Hindlimb muscle (tissue), 1 donor: ENCODE measurements at regions not wholly inside any gene's neighbourhood (a gene's known extent, or its start where the extent isn't known, plus 50 kb on each side); places are given as distances from the start of the nearest gene placed in this dataset.

ENCODE experiments used
- DNase-seq: peaks from one replicate; pipeline ENCODE4 v3.0.0-alpha.2; 2013

DNA sequence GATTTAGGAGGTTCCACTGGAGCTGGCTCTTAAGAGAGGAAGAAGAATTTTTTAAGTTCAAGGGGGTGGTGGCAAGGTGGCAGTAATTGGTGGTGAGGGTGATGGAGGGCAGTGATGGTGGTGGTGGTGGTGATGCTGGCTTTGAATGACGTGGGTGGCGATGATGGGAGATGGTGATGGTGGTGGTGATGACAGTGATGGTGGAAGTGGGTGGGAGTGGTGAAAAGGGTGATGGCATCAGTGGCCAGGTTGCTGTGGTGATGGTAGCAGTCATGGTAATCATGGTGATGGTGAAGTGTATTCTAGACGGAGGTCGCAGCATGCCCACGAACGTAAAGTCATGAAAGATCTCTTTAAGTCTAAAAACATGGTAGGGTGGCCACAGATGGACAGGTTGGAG lies 197.3 kb downstream of the PTEN start:
- DNase-seq: no peak

DNA sequence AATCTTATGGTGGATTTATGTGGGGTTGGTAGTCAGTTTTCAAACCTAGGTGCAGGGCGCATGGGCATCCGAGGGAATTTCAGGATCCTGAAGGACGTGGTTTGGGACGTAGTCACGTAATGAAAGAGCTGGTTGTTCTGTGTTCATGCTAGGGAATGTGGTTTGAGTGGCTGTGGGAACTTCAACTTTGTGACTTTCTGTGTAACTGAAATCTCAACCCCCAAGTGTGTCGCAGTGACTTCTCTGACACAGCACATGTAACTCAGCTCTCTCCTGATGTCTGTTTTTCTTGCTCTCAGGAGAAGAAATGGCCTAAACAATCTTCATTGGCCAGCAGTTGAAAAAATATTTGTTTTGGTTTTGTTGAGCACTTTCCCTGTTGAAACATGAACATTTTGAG lies 199.0 kb downstream of the PTEN start:
- DNase-seq: no peak

- DNase-seq: no peak
These were observed 199.5 kb downstream of the PTEN start for GRCh38 chr10:88062798-88063472.

DNA sequence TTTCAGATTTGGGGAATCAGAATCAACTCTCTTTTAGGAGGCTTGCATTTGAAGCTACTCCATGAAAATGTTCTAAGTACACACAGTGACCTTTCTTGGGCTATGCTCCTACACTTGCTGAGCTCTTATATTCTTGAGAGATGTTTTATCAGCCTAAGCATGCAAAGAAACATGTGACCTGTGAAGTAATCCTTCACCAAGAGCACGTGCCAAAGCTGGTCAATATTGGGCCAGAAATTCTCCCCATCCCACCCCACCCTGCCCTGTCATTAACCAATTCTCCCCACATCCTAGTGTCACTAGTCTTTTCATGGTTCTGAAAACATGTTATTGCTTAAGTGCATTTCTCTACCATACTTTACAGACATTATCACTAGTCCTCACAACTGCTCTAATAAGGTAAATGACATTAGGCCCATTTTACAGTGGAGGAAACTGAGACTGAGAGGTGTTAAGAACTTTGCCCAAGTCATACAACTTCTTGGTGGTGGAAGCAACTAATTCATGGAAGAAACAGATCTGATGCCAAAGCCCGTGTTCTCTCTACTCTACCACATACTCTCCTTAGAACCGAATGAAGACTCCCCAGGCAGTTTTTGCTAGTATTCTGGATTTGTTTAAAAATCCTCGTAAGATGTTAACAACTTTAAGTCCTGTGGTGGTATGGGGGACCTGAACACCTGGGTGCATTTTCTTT lies 200.6 kb downstream of the PTEN start:
- DNase-seq: no peak

DNA sequence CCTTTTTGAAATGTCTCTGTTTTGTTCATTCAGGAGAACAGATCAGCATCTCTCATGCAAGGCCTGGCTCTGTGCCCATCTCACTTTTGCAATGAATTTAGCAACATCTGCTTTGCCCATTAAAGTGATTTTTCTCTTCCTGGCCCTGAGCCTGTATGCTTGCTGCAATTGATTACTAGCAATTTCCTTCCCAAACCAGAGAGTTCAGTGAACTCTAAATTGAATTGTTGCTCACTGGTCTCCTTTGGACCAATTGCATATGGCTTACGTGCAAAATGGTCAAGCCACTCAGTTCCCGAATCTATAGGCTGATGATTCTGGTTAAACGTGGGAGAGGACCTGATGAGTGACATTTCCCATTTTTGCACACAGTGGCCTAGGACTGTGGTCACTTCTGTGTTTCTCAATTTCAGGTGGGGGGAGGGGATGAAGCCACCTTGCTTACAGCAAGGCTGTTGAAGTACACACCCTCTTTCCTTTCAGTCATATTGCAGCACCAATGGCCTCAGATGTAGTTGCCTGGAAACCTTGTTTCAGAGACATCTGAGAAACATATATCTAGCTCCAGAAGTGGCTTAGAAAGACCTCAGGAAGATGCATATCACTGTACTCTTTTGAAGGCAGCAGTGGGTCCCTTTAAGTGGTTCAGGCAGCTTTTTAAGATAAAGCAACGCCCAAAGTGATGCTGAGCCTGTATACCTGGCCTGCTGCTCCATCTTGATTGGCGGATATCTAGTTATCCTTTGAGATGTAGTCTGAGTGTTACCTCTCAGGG lies 201.4 kb downstream of the PTEN start:
- DNase-seq: peak; percentile 76

DNA sequence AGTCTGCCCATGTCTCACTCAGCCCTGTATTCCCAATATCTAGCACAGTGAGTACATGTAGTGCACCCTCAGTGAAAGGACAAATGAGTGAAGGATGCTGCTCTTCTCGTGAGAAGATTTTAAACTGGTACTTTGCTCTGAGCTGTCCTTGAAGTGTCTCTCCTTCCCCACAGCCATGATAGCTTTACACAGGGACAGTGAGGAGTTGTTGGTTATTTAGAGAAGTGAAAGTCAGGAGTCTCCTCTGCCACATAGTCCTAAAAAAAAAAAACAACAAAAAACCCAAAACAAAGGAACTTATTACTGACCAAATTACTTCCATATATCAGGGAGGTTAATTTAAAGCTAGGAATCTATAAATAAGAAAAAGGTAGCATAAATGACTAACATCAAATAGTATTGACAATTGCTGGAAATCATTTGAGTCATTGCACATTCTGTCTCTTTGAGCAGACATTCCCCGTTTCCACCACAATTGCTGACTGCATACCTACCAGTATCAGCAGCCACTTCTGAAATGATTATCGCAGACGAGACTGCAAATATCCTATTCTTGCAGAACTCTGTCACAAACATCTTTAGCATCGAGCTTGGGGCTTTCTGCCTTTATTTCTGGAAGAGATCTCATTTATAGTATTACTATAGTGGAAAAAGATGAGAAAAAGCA lies 202.1 kb downstream of the PTEN start:
- DNase-seq: no peak

GRCh38 chr10:88066319-88066718 lies 202.9 kb downstream of the PTEN start:
- no peak for DNase-seq

- no peak for DNase-seq
These were observed 203.5 kb downstream of the PTEN start for GRCh38 chr10:88066876-88067275.

DNA sequence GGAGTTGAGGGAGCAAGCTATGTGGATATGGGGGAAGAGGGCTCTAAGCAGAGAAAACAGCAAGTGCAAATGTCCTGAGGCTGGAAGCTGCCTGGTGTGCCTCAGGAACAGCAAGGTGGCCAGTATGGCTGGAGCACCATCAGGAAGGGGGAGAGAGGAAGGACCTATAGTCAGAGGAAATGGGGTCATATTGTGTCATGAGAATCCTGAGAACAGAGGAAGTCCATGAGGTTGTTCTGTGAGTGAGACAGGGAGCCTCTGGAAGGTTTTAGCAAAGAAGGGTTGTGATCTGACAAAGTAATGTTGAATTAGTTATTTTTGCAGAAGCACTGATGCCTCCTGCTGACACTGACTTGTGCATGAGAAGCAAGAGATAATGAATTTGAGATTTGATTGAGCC lies 204.3 kb downstream of the PTEN start:
- no peak for DNase-seq

GRCh38 chr10:88069338-88069737 lies 205.9 kb downstream of the PTEN start:
- no peak for DNase-seq

DNA sequence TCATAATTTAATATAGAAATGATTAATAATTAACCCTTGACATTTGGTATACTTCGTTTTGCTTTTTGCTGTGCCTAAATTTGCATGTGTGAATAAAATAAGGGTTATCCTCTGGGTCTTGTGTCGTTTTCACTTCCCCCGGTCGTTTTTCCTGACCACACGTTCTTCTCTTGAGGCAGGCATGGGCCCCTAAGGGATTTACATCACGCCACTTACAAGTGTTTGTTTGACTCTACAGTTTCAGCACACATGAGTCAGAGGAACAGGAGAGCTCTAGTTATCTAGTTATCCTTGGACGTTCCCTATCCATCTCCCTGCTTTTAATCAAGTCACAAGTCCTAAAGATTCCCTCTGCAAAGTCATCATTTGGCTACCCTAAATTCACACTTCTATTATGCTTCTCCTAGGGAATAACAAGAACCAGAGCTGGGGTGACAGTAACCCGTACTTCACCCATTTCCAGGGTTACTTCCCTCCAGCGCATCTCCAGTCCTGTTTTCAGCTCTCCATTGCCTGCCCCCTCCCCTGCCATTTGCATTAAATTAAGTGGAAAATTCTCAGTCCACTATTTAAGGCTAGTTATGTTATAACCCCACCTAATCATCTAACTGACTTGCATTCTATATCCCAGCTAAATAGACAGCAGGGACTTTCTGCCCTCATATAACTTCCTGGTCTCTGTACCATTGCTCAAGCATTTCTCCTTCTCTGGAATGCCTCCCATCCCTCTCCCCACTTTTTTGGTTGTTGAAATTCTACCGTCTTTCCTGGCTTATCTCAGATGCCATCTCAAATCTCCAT lies 206.9 kb downstream of the PTEN start:
- DNase-seq: no peak

DNA sequence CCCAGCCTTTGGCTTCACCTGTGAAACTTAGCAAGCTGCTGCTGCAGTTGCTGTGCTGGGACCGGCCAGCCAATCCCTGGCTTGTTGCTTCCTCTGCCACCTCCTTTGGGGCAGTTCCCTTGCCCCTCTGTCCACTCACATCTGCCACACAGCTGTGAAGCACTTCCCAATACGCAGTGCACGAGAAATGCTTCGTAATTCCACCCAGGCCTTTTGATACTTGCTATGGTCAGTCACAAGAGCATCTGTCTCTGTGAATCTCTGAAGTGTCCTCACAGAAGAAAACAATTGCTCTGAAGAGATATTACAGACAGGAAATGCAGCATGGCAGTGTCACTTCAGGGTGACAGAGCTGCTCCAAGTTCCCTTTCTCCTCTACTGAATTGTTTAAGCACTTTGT lies 208.5 kb downstream of the PTEN start:
- no peak for DNase-seq

GRCh38 chr10:88073682-88074081 lies 210.3 kb downstream of the PTEN start:
- DNase-seq: no peak

DNA sequence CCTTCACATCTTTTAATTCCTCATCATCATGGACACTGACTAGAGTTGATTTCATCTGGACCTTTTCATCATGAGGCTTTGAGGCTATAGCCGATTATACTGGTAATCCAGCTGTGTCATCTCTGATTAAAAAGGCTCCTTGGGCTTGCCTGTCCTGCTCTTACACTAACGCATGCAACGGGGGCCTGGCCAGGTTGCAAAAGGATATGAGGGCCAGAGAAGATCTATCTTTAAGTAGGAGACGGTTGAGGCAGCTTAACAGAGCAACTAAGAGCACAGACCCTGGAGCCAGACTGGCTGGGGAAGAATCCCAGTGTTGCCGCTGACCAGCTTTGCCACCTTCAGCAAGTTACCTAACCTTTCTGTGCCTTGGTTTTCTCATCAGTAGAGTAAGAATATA lies 211.5 kb downstream of the PTEN start:
- no peak for DNase-seq

GRCh38 chr10:88076027-88076880 lies 212.8 kb downstream of the PTEN start:
- DNase-seq: no peak

- DNase-seq: no peak
These were observed 214.6 kb downstream of the PTEN start for GRCh38 chr10:88077977-88078376.

- DNase-seq: no peak
These were observed 216.8 kb downstream of the PTEN start for GRCh38 chr10:88080213-88080612.

GRCh38 chr10:88081457-88082054 lies 218.1 kb downstream of the PTEN start:
- no peak for DNase-seq

GRCh38 chr10:88082391-88082790 lies 219.0 kb downstream of the PTEN start:
- DNase-seq: no peak

DNA sequence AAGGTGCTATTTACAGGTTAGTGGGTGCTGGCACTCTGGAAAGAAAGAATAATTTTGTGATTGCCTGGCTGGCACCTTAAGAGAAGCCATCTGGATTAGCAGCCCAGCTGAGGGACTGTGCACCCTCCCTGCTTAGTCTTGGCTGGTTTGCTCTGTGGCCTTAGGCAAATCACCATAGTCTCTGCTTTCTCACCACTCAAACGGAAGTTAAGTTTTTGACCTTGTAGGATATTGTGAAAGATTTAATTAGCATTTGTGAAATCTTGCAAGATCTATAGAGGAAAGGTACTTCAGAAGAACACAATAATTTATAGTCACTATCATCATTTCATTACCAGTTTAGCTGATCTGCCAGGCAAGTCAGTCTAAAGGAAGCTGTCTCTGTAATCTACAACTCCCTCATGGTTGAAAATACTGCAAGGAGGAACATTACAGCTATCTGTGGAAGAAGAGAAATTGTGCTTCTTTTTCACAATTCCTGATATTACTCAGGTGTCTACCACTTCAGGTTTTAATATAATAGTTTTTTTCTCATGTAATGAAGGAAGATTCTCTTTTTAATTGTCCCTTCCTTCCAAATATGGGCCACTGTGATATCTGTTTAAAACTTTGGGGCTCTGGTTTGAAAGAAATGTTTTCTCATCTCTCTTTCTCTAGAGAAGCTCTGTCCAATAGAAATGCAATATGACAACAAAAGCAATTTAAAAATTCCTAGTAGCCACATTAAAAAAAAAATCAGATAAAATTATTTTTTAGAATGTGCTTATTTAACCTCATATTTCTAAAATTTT lies 219.6 kb downstream of the PTEN start:
- DNase-seq: no peak
